DMS53 (cell line): ENCODE measurements at regions not wholly inside any gene's neighbourhood (a gene's known extent, or its start where the extent isn't known, plus 50 kb on each side); places are given as distances from the start of the nearest gene placed in this dataset.
"Not testable (repeated sequence)": the region's sequence is repeated elsewhere in the genome, so short reads cannot be mapped to it uniquely, and the experiment has no call there.

ENCODE experiments used
- DNase-seq: peaks from one replicate; lab custom pipeline; 2025; lab: John Stamatoyannopoulos, UW

- DNase-seq, result peak; percentile 10
Observed at GRCh38 chr14:43540948-43541347, 966.1 kb downstream of the FSCB start.

- peak; percentile 4 for DNase-seq
Observed at GRCh38 chr14:43539210-43539609, 967.9 kb downstream of the FSCB start.

- peak; percentile 35 for DNase-seq
Observed at GRCh38 chr14:43535231-43535838, 971.7 kb downstream of the FSCB start.

GRCh38 chr14:43532825-43533416, 974.2 kb downstream of the FSCB start:
- no peak for DNase-seq

GRCh38 chr14:43528321-43528720, 978.8 kb downstream of the FSCB start:
- DNase-seq, result no peak

- no peak for DNase-seq
Observed at GRCh38 chr14:43525658-43526057, 981.4 kb downstream of the FSCB start.

- DNase-seq, result no peak
Observed at GRCh38 chr14:43522901-43523300, 984.2 kb downstream of the FSCB start.

- no peak for DNase-seq
Observed at GRCh38 chr14:43522191-43522590, 984.9 kb downstream of the FSCB start.

GRCh38 chr14:43503508-43503907, 1003.6 kb downstream of the FSCB start:
- DNase-seq, result peak; percentile 58

- DNase-seq, result not testable (repeated sequence)
Observed at GRCh38 chr14:43492359-43492758, 1014.7 kb downstream of the FSCB start.

GRCh38 chr14:43483415-43483814, 1023.7 kb downstream of the FSCB start:
- DNase-seq, result no peak

- DNase-seq, result no peak
Observed at GRCh38 chr14:43481864-43482263, 1025.2 kb downstream of the FSCB start.

GRCh38 chr14:43480976-43481375, 1026.1 kb downstream of the FSCB start:
- DNase-seq, result no peak

GRCh38 chr14:43479596-43480195, 1027.4 kb downstream of the FSCB start:
- DNase-seq, result no peak

- no peak for DNase-seq
Observed at GRCh38 chr14:43476822-43477221, 1030.3 kb downstream of the FSCB start.

- DNase-seq, result peak; percentile 80
Observed at GRCh38 chr14:43475757-43476156, 1031.3 kb downstream of the FSCB start.

- no peak for DNase-seq
Observed at GRCh38 chr14:43471595-43471994, 1035.5 kb downstream of the FSCB start.

GRCh38 chr14:43464968-43465367, 1042.1 kb downstream of the FSCB start:
- DNase-seq, result no peak

GRCh38 chr14:43449291-43449690, 1057.8 kb downstream of the FSCB start:
- peak; percentile 75 for DNase-seq

- DNase-seq, result no peak
Observed at GRCh38 chr14:43438056-43438455, 1069.0 kb downstream of the FSCB start.

GRCh38 chr14:43418324-43418723, 1088.8 kb downstream of the FSCB start:
- DNase-seq, result no peak

GRCh38 chr14:43413084-43413483, 1094.0 kb downstream of the FSCB start:
- DNase-seq, result peak; percentile 8

- DNase-seq, result no peak
Observed at GRCh38 chr14:43411841-43412240, 1095.2 kb downstream of the FSCB start.

- DNase-seq, result peak; percentile 41
Observed at GRCh38 chr14:43410631-43411030, 1096.5 kb downstream of the FSCB start.
